ENCODE measurements at regions not wholly inside any gene's neighbourhood (a gene's known extent, or its start where the extent isn't known, plus 50 kb on each side); places are given as distances from the start of the nearest gene placed in this dataset.

- TF ChIP-seq, protein P1, sequence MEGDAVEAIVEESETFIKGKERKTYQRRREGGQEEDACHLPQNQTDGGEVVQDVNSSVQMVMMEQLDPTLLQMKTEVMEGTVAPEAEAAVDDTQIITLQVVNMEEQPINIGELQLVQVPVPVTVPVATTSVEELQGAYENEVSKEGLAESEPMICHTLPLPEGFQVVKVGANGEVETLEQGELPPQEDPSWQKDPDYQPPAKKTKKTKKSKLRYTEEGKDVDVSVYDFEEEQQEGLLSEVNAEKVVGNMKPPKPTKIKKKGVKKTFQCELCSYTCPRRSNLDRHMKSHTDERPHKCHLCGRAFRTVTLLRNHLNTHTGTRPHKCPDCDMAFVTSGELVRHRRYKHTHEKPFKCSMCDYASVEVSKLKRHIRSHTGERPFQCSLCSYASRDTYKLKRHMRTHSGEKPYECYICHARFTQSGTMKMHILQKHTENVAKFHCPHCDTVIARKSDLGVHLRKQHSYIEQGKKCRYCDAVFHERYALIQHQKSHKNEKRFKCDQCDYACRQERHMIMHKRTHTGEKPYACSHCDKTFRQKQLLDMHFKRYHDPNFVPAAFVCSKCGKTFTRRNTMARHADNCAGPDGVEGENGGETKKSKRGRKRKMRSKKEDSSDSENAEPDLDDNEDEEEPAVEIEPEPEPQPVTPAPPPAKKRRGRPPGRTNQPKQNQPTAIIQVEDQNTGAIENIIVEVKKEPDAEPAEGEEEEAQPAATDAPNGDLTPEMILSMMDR (IDR thresholded peaks at IDR 0.05) = no peak
- no peak for TF ChIP-seq POLR2A (IDR thresholded peaks at IDR 0.05)
These were observed 229.2 kb upstream of the B3GAT1 start for GRCh38 chr11:134640971-134641968.

Data from heart left ventricle (tissue), 13 donors.